ENCODE measurements at regions not wholly inside any gene's neighbourhood (a gene's known extent, or its start where the extent isn't known, plus 50 kb on each side); places are given as distances from the start of the nearest gene placed in this dataset.

- no peak for FAIRE-seq
These were observed 535.7 kb upstream of the ZEB2 start for GRCh38 chr2:145055651-145056050.

GRCh38 chr2:145050134-145050533, 530.2 kb upstream of the ZEB2 start:
- no peak for FAIRE-seq

GRCh38 chr2:145049475-145049874, 529.6 kb upstream of the ZEB2 start:
- FAIRE-seq: no peak

GRCh38 chr2:145047554-145047953, 527.6 kb upstream of the ZEB2 start:
- FAIRE-seq: no peak

DNA sequence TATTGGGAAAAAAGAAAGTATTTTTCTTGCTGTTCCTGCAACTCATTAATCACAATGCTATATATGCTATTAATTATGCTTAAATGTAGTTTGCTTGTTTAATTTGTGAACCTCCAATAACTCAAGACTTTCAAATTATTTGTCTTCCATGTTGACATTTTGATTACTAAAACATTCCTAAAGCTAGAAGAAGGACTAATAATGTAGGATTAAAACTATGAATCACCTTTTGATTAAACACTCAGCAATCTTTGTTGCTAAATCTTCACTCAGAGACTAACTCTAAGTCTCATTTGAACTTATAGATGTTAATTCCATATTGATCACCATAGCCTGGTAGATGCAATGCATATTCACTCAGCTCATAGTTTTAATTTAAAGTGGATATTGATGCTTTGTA, 524.6 kb upstream of the ZEB2 start:
- FAIRE-seq: no peak

DNA sequence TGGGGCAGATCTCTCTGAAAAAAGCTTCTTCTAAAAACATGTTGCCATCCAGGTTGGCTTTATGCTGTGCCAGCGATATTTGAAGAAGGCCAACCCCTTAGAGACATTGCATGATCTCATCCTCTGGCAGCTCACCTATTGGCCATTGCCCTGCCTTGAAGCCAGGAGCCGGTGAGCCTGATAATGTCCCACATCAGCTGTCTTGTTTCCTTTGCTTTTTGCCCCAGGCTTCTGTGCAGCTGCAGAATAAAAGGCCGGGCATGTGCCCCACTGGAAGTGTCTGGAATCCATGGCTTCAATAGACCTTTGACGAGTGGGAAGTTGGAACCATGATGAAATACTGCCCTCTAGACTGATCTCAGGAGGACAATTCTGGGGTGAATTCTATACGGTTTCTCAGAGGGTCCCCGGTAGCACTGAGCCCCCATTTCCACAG, 523.5 kb upstream of the ZEB2 start:
- no peak for FAIRE-seq

DNA sequence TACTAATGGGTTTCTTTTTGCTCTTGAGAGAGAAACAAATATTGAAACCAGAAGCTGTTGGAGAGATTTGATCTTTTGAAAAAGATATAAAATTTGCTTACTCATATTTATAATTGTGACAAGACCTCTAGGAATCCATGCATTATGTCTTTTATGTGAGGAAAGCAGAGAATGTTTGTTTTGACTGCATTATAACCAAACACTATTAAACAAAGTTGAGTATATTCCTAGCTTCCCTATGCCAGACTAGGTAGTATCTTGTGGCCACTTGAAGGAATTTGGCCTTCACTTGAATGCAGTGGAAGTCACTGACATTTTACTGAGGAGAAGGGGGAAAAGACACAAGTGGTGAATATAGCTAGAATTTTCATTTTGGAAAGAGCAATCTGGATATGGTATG, 521.8 kb upstream of the ZEB2 start:
- FAIRE-seq: no peak

- FAIRE-seq: no peak
These were observed 520.5 kb upstream of the ZEB2 start for GRCh38 chr2:145040433-145040832.

DNA sequence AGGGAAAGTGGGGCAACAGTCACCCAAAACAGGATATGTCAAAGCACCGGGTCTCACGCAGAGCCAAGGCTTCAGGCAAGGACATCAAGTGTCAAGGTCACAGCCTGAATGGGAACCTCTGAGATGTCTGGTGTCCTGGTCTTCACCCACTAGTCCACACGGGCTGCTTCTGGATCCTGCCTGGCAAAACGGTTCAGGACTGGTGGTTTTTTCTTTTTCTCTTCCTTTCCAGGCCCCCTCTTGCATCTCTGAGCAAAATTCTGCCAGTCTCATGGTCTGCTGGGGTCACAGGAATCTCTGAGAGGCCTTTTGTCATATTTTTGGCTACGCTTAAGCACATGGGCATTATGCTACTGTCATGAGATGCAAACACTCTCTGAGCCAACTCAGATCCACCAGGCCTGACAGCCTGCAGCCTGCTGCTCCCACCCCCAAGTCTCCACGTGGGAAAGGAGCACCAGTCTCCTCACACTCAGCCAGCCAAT, 518.2 kb upstream of the ZEB2 start:
- no peak for FAIRE-seq

- FAIRE-seq: no peak
These were observed 516.6 kb upstream of the ZEB2 start for GRCh38 chr2:145036421-145037011.

DNA sequence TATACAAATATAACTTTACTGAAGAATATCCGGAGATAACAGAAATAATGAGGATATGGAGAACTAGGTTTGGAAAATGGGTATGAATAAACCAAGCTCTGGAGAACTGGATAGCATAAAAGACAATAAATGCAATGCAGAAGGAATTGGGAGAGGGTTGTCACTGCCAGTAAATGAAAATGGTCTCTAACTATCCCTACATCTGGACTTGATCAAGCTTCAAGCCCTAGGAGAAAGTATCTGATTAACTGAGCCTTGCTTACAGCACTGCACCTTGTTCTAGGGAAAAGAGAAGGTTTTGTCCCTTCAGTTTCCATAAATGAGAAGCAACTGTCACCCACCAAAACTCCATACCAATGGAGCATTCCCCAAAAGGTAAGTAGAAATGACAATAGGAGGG, 514.6 kb upstream of the ZEB2 start:
- FAIRE-seq: no peak

- no peak for FAIRE-seq
These were observed 513.5 kb upstream of the ZEB2 start for GRCh38 chr2:145033438-145033837.

GRCh38 chr2:145032791-145033190, 512.9 kb upstream of the ZEB2 start:
- FAIRE-seq: no peak

DNA sequence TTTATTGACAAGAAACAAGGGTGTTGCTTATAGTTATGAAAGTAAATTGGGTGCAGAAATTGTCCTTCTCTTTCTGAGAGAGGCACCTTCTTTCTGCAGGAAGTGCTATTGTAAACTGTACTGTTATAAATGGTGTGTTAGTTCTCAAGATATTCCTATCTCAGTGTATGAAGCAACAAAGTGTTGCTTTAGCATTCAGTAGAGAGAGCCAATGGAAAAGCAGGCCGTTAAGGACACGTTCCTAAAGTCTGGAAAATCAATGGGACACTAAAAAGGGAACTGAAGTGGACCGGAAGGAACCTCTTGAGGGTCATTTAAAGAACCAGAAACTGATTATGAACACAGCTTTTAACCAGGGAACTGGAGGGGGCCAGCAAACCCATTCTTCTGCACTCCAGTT, 510.0 kb upstream of the ZEB2 start:
- FAIRE-seq: no peak

GRCh38 chr2:145029081-145029480, 509.2 kb upstream of the ZEB2 start:
- FAIRE-seq: no peak

- FAIRE-seq: no peak
These were observed 508.4 kb upstream of the ZEB2 start for GRCh38 chr2:145028101-145028920.

GRCh38 chr2:145026456-145027455, 506.8 kb upstream of the ZEB2 start:
- no peak for FAIRE-seq

GRCh38 chr2:145025382-145025781, 505.5 kb upstream of the ZEB2 start:
- no peak for FAIRE-seq

- no peak for FAIRE-seq
These were observed 503.5 kb upstream of the ZEB2 start for GRCh38 chr2:145023334-145023934.

DNA sequence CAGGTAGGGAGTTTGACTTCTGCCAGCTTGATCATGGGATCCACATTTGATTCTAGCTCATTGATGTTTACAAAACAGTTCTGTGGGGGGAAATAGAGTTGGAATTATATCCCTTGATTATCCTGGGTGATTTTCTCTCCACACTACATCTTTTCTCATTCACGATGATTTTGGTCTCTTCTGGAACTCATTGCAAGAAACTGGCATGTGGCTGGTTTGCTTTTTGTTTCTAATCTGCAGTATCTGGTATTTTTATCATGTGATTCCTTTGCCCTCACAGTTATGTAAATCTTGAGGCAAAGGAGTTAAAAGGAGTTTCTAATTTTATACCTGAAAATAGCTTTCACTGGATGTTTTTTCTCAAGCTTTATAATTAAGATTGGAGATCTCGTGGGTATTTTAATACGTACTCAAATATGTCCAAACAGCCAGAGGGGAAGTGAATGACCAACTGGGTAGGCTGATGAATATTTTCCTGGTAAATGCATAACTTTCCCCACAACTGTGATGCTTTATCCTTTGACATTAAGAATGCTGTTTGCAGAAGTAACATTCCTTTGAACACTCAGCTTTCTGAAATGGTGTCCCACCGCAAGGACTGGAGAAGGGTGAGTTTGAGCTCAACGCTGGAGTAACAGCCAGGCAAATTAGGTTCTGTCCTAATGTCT, 502.9 kb upstream of the ZEB2 start:
- no peak for FAIRE-seq

DNA sequence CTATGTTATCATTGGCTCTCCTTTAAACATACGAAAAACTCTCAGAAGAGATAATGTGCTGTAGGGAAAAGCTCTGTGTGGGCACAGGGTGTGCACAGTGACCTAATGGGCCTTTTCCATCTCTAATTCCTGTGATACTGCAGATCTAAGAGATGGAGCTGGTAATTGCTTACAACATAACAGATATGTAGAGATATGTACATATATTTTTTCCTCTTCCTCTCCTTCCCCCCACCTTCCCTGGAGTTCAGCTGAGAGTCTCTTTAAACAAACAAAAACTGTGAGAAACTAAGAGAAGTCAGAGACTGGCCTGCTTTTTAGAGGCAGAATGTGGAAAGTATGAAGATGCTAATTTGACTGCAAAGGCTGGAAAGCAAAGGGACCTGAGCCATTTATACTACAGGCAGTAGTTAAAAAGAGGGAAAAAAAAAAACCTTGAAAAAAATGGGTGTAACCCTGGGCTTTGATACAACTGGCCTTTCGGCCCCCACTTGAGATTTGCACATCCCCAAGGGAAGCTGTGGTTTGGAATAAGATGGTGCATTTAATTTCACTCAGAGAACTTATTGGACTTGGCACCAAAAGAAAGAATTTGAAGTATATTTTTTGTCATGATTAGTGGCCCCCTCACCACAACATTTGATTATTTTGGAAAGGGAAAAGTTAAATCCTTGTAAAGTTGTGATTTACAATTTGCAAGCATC, 502.2 kb upstream of the ZEB2 start:
- FAIRE-seq: no peak

All from colon (tissue), 2 donors.